ENCODE measurements at regions not wholly inside any gene's neighbourhood (a gene's known extent, or its start where the extent isn't known, plus 50 kb on each side); places are given as distances from the start of the nearest gene placed in this dataset.

GRCh38 chr4:185991770-185992169, 77.2 kb upstream of the TLR3 start:
- intact Hi-C loops (cut with micrococcal nuclease): no loop called here
- peaks cover 0 to 4% (median under 1%) of the 10 kb centered on the region in 11 donors for H3K9me3 Mint-ChIP-seq
- Histone ChIP-seq H3K27ac (ENCODE audit: low read depth, low read length) (no peak overlapping the region), H3K4me3 (ENCODE audit: low read length) (no peak overlapping the region), H3K36me3 (ENCODE audit: control insufficient read depth in 2 of 3, insufficient read depth in 3 of 3, low read length in 3 of 3) (no peaks in the 10 kb centered on the region), H3K9me3 (ENCODE audit: control insufficient read depth in 2 of 3, low read length in 3 of 3) (no peaks in the 10 kb centered on the region), H3K27me3 (ENCODE audit: control insufficient read depth in 2 of 2, insufficient read depth in 2 of 2, low read length in 2 of 2) (no peaks in the 10 kb centered on the region), H3K4me1 (ENCODE audit: control insufficient read depth in 2 of 2, insufficient read depth in 2 of 2, low read length in 2 of 2) (no peaks in the 10 kb centered on the region)
- ATAC-seq: no peak
- peaks cover 0 to 13% (median 1%) of the 10 kb centered on the region in 5 donors for H3K27me3 Mint-ChIP-seq
- ChIA-PET CTCF (no interaction called here), POLR2A (no interaction called here)
- no peak overlapping the region for H3K4me3 Mint-ChIP-seq
- H3K27ac Mint-ChIP-seq: no peak overlapping the region
- H3K4me1 Mint-ChIP-seq: no peaks in the 10 kb centered on the region
- H3K36me3 Mint-ChIP-seq: no peaks in the 10 kb centered on the region
- DNase-seq: no peak

- no peak overlapping the region for H3K4me3 ChIP-seq (ENCODE audit: low read length)
- Mint-ChIP-seq H3K27me3 (peaks cover 0 to 13% (median 0%) of the 10 kb centered on the region in 5 donors), H3K36me3 (no peaks in the 10 kb centered on the region), H3K4me1 (no peaks in the 10 kb centered on the region), H3K9me3 (peaks cover 0 to 3% (median 0%) of the 10 kb centered on the region in 11 donors), H3K4me3 (no peak overlapping the region), H3K27ac (no peak overlapping the region)
- DNase-seq: no peak
- H3K36me3 ChIP-seq (ENCODE audit: control insufficient read depth in 2 of 3, insufficient read depth in 3 of 3, low read length in 3 of 3): no peaks in the 10 kb centered on the region
- no peaks in the 10 kb centered on the region for H3K27me3 ChIP-seq (ENCODE audit: control insufficient read depth in 2 of 2, insufficient read depth in 2 of 2, low read length in 2 of 2)
- no peaks in the 10 kb centered on the region for H3K4me1 ChIP-seq (ENCODE audit: control insufficient read depth in 2 of 2, insufficient read depth in 2 of 2, low read length in 2 of 2)
- H3K27ac ChIP-seq (ENCODE audit: low read depth, low read length): no peak overlapping the region
- intact Hi-C loops (cut with micrococcal nuclease): no loop called here
- ChIA-PET POLR2A (no interaction called here), CTCF (no interaction called here)
- no peaks in the 10 kb centered on the region for H3K9me3 ChIP-seq (ENCODE audit: control insufficient read depth in 2 of 3, low read length in 3 of 3)
- no peak for ATAC-seq
Measured at GRCh38 chr4:185992585-185992984, 76.4 kb upstream of the TLR3 start.

GRCh38 chr4:185993328-185993973, 75.5 kb upstream of the TLR3 start:
- Mint-ChIP-seq H3K9me3 (peaks cover 0 to 3% (median 0%) of the 10 kb centered on the region in 11 donors), H3K4me1 (no peaks in the 10 kb centered on the region), H3K36me3 (no peaks in the 10 kb centered on the region), H3K27ac (no peak overlapping the region), H3K4me3 (no peak overlapping the region), H3K27me3 (peaks cover 0 to 13% (median 0%) of the 10 kb centered on the region in 5 donors)
- Histone ChIP-seq H3K4me1 (ENCODE audit: control insufficient read depth in 2 of 2, insufficient read depth in 2 of 2, low read length in 2 of 2) (no peaks in the 10 kb centered on the region), H3K27me3 (ENCODE audit: control insufficient read depth in 2 of 2, insufficient read depth in 2 of 2, low read length in 2 of 2) (no peaks in the 10 kb centered on the region), H3K4me3 (ENCODE audit: low read length) (no peak overlapping the region), H3K9me3 (ENCODE audit: control insufficient read depth in 2 of 3, low read length in 3 of 3) (no peaks in the 10 kb centered on the region), H3K36me3 (ENCODE audit: control insufficient read depth in 2 of 3, insufficient read depth in 3 of 3, low read length in 3 of 3) (no peaks in the 10 kb centered on the region), H3K27ac (ENCODE audit: low read depth, low read length) (no peak overlapping the region)
- intact Hi-C loops (cut with micrococcal nuclease): no loop called here
- ChIA-PET POLR2A (no interaction called here), CTCF (no interaction called here)
- no peak for DNase-seq
- no peak for ATAC-seq

GRCh38 chr4:185994750-185995149, 74.2 kb upstream of the TLR3 start:
- Mint-ChIP-seq H3K27ac (no peak overlapping the region), H3K9me3 (peaks cover 0 to 3% (median 0%) of the 10 kb centered on the region in 11 donors), H3K4me3 (no peak overlapping the region), H3K4me1 (no peaks in the 10 kb centered on the region), H3K27me3 (peaks cover 0 to 8% (median 0%) of the 10 kb centered on the region in 5 donors), H3K36me3 (no peaks in the 10 kb centered on the region)
- Histone ChIP-seq H3K9me3 (ENCODE audit: control insufficient read depth in 2 of 3, low read length in 3 of 3) (no peaks in the 10 kb centered on the region), H3K27me3 (ENCODE audit: control insufficient read depth in 2 of 2, insufficient read depth in 2 of 2, low read length in 2 of 2) (no peaks in the 10 kb centered on the region), H3K27ac (ENCODE audit: low read depth, low read length) (no peak overlapping the region), H3K4me1 (ENCODE audit: control insufficient read depth in 2 of 2, insufficient read depth in 2 of 2, low read length in 2 of 2) (no peaks in the 10 kb centered on the region), H3K4me3 (ENCODE audit: low read length) (no peak overlapping the region), H3K36me3 (ENCODE audit: control insufficient read depth in 2 of 3, insufficient read depth in 3 of 3, low read length in 3 of 3) (no peaks in the 10 kb centered on the region)
- ChIA-PET POLR2A (no interaction called here), CTCF (no interaction called here)
- DNase-seq (no peak), ATAC-seq (no peak)
- intact Hi-C loops (cut with micrococcal nuclease): no loop called here

- Mint-ChIP-seq H3K9me3 (peaks cover 0 to 3% (median 0%) of the 10 kb centered on the region in 11 donors), H3K36me3 (no peaks in the 10 kb centered on the region), H3K4me3 (no peak overlapping the region), H3K27ac (no peak overlapping the region), H3K4me1 (no peaks in the 10 kb centered on the region), H3K27me3 (peaks cover 0 to 4% (median 0%) of the 10 kb centered on the region in 5 donors)
- H3K9me3 ChIP-seq (ENCODE audit: control insufficient read depth in 2 of 3, low read length in 3 of 3): no peaks in the 10 kb centered on the region
- no peak overlapping the region for H3K4me3 ChIP-seq (ENCODE audit: low read length)
- no peak for ATAC-seq
- intact Hi-C loops (cut with micrococcal nuclease): no loop called here
- H3K27me3 ChIP-seq (ENCODE audit: control insufficient read depth in 2 of 2, insufficient read depth in 2 of 2, low read length in 2 of 2): no peaks in the 10 kb centered on the region
- ChIA-PET CTCF (no interaction called here), POLR2A (no interaction called here)
- no peak overlapping the region for H3K27ac ChIP-seq (ENCODE audit: low read depth, low read length)
- H3K4me1 ChIP-seq (ENCODE audit: control insufficient read depth in 2 of 2, insufficient read depth in 2 of 2, low read length in 2 of 2): no peaks in the 10 kb centered on the region
- H3K36me3 ChIP-seq (ENCODE audit: control insufficient read depth in 2 of 3, insufficient read depth in 3 of 3, low read length in 3 of 3): no peaks in the 10 kb centered on the region
- DNase-seq: no peak
Measured at GRCh38 chr4:185995665-185996064, 73.3 kb upstream of the TLR3 start.

DNA sequence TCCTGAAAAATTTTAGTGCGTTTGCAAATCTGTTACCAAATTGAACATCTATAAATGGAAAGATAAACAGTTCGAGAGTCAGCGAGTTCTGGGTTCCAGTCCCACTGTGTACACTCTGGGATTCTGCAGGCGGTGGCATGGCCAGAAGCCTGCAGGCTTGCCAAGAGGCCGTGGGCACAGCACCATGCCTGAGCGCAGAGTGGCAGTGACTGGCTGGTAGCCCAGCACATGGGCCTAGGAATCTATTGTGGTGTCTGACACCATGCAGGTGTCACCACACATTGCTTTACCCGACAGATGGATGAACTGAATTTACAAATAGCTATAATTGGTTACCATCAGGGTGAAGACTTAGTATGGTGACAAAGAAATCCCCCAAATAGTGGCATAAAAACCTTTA, 71.7 kb upstream of the TLR3 start:
- H3K9me3 Mint-ChIP-seq: peaks cover 0 to 3% (median 0%) of the 10 kb centered on the region in 11 donors
- no peak overlapping the region for H3K4me3 Mint-ChIP-seq
- Histone ChIP-seq H3K27me3 (ENCODE audit: control insufficient read depth in 2 of 2, insufficient read depth in 2 of 2, low read length in 2 of 2) (no peaks in the 10 kb centered on the region), H3K4me3 (ENCODE audit: low read length) (no peak overlapping the region), H3K36me3 (ENCODE audit: control insufficient read depth in 2 of 3, insufficient read depth in 3 of 3, low read length in 3 of 3) (no peaks in the 10 kb centered on the region), H3K9me3 (ENCODE audit: control insufficient read depth in 2 of 3, low read length in 3 of 3) (no peaks in the 10 kb centered on the region), H3K4me1 (ENCODE audit: control insufficient read depth in 2 of 2, insufficient read depth in 2 of 2, low read length in 2 of 2) (no peaks in the 10 kb centered on the region), H3K27ac (ENCODE audit: low read depth, low read length) (no peak overlapping the region)
- ATAC-seq (no peak), DNase-seq (no peak)
- no peaks in the 10 kb centered on the region for H3K36me3 Mint-ChIP-seq
- CTCF ChIA-PET: no interaction called here
- no peak overlapping the region for H3K27ac Mint-ChIP-seq
- no peaks in the 10 kb centered on the region for H3K4me1 Mint-ChIP-seq
- intact Hi-C loops (cut with micrococcal nuclease): no loop called here
- H3K27me3 Mint-ChIP-seq: peaks cover 0 to 7% (median 4%) of the 10 kb centered on the region in 5 donors
- POLR2A ChIA-PET: no interaction called here

GRCh38 chr4:185998791-185999190, 70.2 kb upstream of the TLR3 start:
- H3K27ac Mint-ChIP-seq: no peak overlapping the region
- no peak overlapping the region for H3K4me3 ChIP-seq (ENCODE audit: low read length)
- intact Hi-C loops (cut with micrococcal nuclease): no loop called here
- CTCF ChIA-PET: interaction anchor here (0.7 to 1.1 kb wide), 2 partner anchors 15 to 69 kb away, joined by 3 to 4 read pairs; no protein-coding TSS in a partner anchor
- no peak overlapping the region for H3K27ac ChIP-seq (ENCODE audit: low read depth, low read length)
- peaks cover 0 to 8% (median 4%) of the 10 kb centered on the region in 5 donors for H3K27me3 Mint-ChIP-seq
- H3K27me3 ChIP-seq (ENCODE audit: control insufficient read depth in 2 of 2, insufficient read depth in 2 of 2, low read length in 2 of 2): no peaks in the 10 kb centered on the region
- H3K4me3 Mint-ChIP-seq: no peak overlapping the region
- H3K9me3 Mint-ChIP-seq: peaks cover 0 to 3% (median 0%) of the 10 kb centered on the region in 11 donors
- H3K9me3 ChIP-seq (ENCODE audit: control insufficient read depth in 2 of 3, low read length in 3 of 3): no peaks in the 10 kb centered on the region
- H3K4me1 Mint-ChIP-seq: no peaks in the 10 kb centered on the region
- POLR2A ChIA-PET: no interaction called here
- H3K36me3 ChIP-seq (ENCODE audit: control insufficient read depth in 2 of 3, insufficient read depth in 3 of 3, low read length in 3 of 3): no peaks in the 10 kb centered on the region
- ATAC-seq: no peak
- no peaks in the 10 kb centered on the region for H3K36me3 Mint-ChIP-seq
- no peak for DNase-seq
- H3K4me1 ChIP-seq (ENCODE audit: control insufficient read depth in 2 of 2, insufficient read depth in 2 of 2, low read length in 2 of 2): no peaks in the 10 kb centered on the region
